ENCODE measurements at regions not wholly inside any gene's neighbourhood (a gene's known extent, or its start where the extent isn't known, plus 50 kb on each side); places are given as distances from the start of the nearest gene placed in this dataset.

- no peak for TF ChIP-seq CTCF (IDR thresholded peaks at IDR 0.05; ENCODE audit: borderline replicate concordance, control extremely low read depth, extremely low read depth, insufficient read depth, missing control alignments)
- DNase-seq (ENCODE audit: low spot score): no peak
- in situ Hi-C loops (cut with MboI; ENCODE audit: low sequenced_read_pairs, unreplicated experiment): no loop called here
These were observed 400.8 kb upstream of the CNTN3 start for GRCh38 chr3:75015280-75015679.

GRCh38 chr3:75035146-75035545 is 420.7 kb upstream of the CNTN3 start:
- in situ Hi-C loops (cut with MboI; ENCODE audit: low sequenced_read_pairs, unreplicated experiment): no loop called here
- no peak for DNase-seq (ENCODE audit: low spot score)
- TF ChIP-seq CTCF (IDR thresholded peaks at IDR 0.05; ENCODE audit: borderline replicate concordance, control extremely low read depth, extremely low read depth, insufficient read depth, missing control alignments): no peak

- in situ Hi-C loops (cut with MboI; ENCODE audit: low sequenced_read_pairs, unreplicated experiment): no loop called here
- no peak for DNase-seq (ENCODE audit: low spot score)
- TF ChIP-seq CTCF (IDR thresholded peaks at IDR 0.05; ENCODE audit: borderline replicate concordance, control extremely low read depth, extremely low read depth, insufficient read depth, missing control alignments): no peak
These were observed 428.5 kb upstream of the CNTN3 start for GRCh38 chr3:75042941-75043340.

GRCh38 chr3:75048650-75049049 is 434.2 kb upstream of the CNTN3 start:
- in situ Hi-C loops (cut with MboI; ENCODE audit: low sequenced_read_pairs, unreplicated experiment): no loop called here
- DNase-seq (ENCODE audit: low spot score): no peak

GRCh38 chr3:75049533-75049932 is 435.1 kb upstream of the CNTN3 start:
- in situ Hi-C loops (cut with MboI; ENCODE audit: low sequenced_read_pairs, unreplicated experiment): no loop called here
- DNase-seq (ENCODE audit: low spot score): no peak
- no peak for TF ChIP-seq CTCF (IDR thresholded peaks at IDR 0.05; ENCODE audit: borderline replicate concordance, control extremely low read depth, extremely low read depth, insufficient read depth, missing control alignments)

More at GRCh38 chr3:75048650-75049049, 434.2 kb upstream of the CNTN3 start:
- TF ChIP-seq CTCF (IDR thresholded peaks at IDR 0.05; ENCODE audit: borderline replicate concordance, control extremely low read depth, extremely low read depth, insufficient read depth, missing control alignments): no peak

- DNase-seq (ENCODE audit: low spot score): no peak
- in situ Hi-C loops (cut with MboI; ENCODE audit: low sequenced_read_pairs, unreplicated experiment): no loop called here
- TF ChIP-seq CTCF (IDR thresholded peaks at IDR 0.05; ENCODE audit: borderline replicate concordance, control extremely low read depth, extremely low read depth, insufficient read depth, missing control alignments): no peak
These were observed 444.7 kb upstream of the CNTN3 start for GRCh38 chr3:75059120-75059519.

- no peak for TF ChIP-seq CTCF (IDR thresholded peaks at IDR 0.05; ENCODE audit: borderline replicate concordance, control extremely low read depth, extremely low read depth, insufficient read depth, missing control alignments)
- DNase-seq (ENCODE audit: low spot score): no peak
- in situ Hi-C loops (cut with MboI; ENCODE audit: low sequenced_read_pairs, unreplicated experiment): no loop called here
These were observed 447.3 kb upstream of the CNTN3 start for GRCh38 chr3:75061806-75062205.
